ENCODE measurements at regions not wholly inside any gene's neighbourhood (a gene's known extent, or its start where the extent isn't known, plus 50 kb on each side); places are given as distances from the start of the nearest gene placed in this dataset.

- H3K9me3 ChIP-seq (ENCODE audit: low read depth, low read length, poor library complexity, severe bottlenecking): no peaks in the 10 kb centered on the region
- DNase-seq (ENCODE audit: low spot score): no peak
- ChIA-PET CTCF (no interaction called here), POLR2A (ENCODE audit: low non-redundant PET) (no interaction called here)
- BruUV-seq (replicated peaks): no TSS peak
- H3K27me3 ChIP-seq (replicated peaks; ENCODE audit: insufficient read depth, low read depth, low read length, poor library complexity): no peaks in the 10 kb centered on the region
- H3K27ac ChIP-seq (ENCODE audit: low read depth, low read length, poor library complexity, severe bottlenecking): no peak overlapping the region
- intact Hi-C loops (cut with micrococcal nuclease; ENCODE audit: unreplicated experiment): no loop called here
- H3K4me3 ChIP-seq (ENCODE audit: low read depth, low read length, poor library complexity, severe bottlenecking): no peak overlapping the region
- no peaks in the 10 kb centered on the region for H3K36me3 ChIP-seq (ENCODE audit: insufficient read depth, low read length, poor library complexity, severe bottlenecking)
- peaks cover 16% of the 10 kb centered on the region for H3K4me1 ChIP-seq (ENCODE audit: insufficient read depth, low read length, poor library complexity, severe bottlenecking)
- TF ChIP-seq EZH2 (IDR thresholded peaks at IDR 0.05; ENCODE audit: borderline replicate concordance, low read depth, low read length, poor library complexity, severe bottlenecking): no peak
- TF ChIP-seq, protein P1, sequence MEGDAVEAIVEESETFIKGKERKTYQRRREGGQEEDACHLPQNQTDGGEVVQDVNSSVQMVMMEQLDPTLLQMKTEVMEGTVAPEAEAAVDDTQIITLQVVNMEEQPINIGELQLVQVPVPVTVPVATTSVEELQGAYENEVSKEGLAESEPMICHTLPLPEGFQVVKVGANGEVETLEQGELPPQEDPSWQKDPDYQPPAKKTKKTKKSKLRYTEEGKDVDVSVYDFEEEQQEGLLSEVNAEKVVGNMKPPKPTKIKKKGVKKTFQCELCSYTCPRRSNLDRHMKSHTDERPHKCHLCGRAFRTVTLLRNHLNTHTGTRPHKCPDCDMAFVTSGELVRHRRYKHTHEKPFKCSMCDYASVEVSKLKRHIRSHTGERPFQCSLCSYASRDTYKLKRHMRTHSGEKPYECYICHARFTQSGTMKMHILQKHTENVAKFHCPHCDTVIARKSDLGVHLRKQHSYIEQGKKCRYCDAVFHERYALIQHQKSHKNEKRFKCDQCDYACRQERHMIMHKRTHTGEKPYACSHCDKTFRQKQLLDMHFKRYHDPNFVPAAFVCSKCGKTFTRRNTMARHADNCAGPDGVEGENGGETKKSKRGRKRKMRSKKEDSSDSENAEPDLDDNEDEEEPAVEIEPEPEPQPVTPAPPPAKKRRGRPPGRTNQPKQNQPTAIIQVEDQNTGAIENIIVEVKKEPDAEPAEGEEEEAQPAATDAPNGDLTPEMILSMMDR (conservative IDR thresholded peaks at IDR 0.05; ENCODE audit: low read depth, low read length): 0 out of 2 replicates have a peak, but pooled peaks have one; percentile 30
These were observed 104.1 kb upstream of the FAM20C start for GRCh38 chr7:88095-88926.

GRCh38 chr7:88927-89231, 103.5 kb upstream of the FAM20C start:
- POLR2A ChIA-PET (ENCODE audit: low non-redundant PET): no interaction called here
- intact Hi-C loops (cut with micrococcal nuclease; ENCODE audit: unreplicated experiment): no loop called here
- Histone ChIP-seq H3K27ac (ENCODE audit: low read depth, low read length, poor library complexity, severe bottlenecking) (no peak overlapping the region), H3K27me3 (replicated peaks; ENCODE audit: insufficient read depth, low read depth, low read length, poor library complexity) (no peaks in the 10 kb centered on the region), H3K4me1 (ENCODE audit: insufficient read depth, low read length, poor library complexity, severe bottlenecking) (peaks cover 16% of the 10 kb centered on the region), H3K4me3 (ENCODE audit: low read depth, low read length, poor library complexity, severe bottlenecking) (no peak overlapping the region), H3K36me3 (ENCODE audit: insufficient read depth, low read length, poor library complexity, severe bottlenecking) (no peaks in the 10 kb centered on the region), H3K9me3 (ENCODE audit: low read depth, low read length, poor library complexity, severe bottlenecking) (no peaks in the 10 kb centered on the region)
- no peak for TF ChIP-seq EZH2 (IDR thresholded peaks at IDR 0.05; ENCODE audit: borderline replicate concordance, low read depth, low read length, poor library complexity, severe bottlenecking)
- TF ChIP-seq, protein P1 (conservative IDR thresholded peaks at IDR 0.05; ENCODE audit: low read depth, low read length): no peak
- no peak for DNase-seq (ENCODE audit: low spot score)
- CTCF ChIA-PET: no interaction called here
- no TSS peak for BruUV-seq (replicated peaks)

GRCh38 chr7:89232-90019, 102.9 kb upstream of the FAM20C start:
- Histone ChIP-seq H3K27me3 (replicated peaks; ENCODE audit: insufficient read depth, low read depth, low read length, poor library complexity) (no peaks in the 10 kb centered on the region), H3K4me1 (ENCODE audit: insufficient read depth, low read length, poor library complexity, severe bottlenecking) (peaks cover 16% of the 10 kb centered on the region), H3K27ac (ENCODE audit: low read depth, low read length, poor library complexity, severe bottlenecking) (no peak overlapping the region), H3K4me3 (ENCODE audit: low read depth, low read length, poor library complexity, severe bottlenecking) (no peak overlapping the region), H3K9me3 (ENCODE audit: low read depth, low read length, poor library complexity, severe bottlenecking) (no peaks in the 10 kb centered on the region), H3K36me3 (ENCODE audit: insufficient read depth, low read length, poor library complexity, severe bottlenecking) (no peaks in the 10 kb centered on the region)
- BruUV-seq (replicated peaks): no TSS peak
- TF ChIP-seq, protein P1 (conservative IDR thresholded peaks at IDR 0.05; ENCODE audit: low read depth, low read length): no peak
- no peak for TF ChIP-seq EZH2 (IDR thresholded peaks at IDR 0.05; ENCODE audit: borderline replicate concordance, low read depth, low read length, poor library complexity, severe bottlenecking)
- DNase-seq (ENCODE audit: low spot score): no peak
- intact Hi-C loops (cut with micrococcal nuclease; ENCODE audit: unreplicated experiment): no loop called here
- POLR2A ChIA-PET (ENCODE audit: low non-redundant PET): no interaction called here
- CTCF ChIA-PET: no interaction called here

Data from A673 (cell line).